IMR-90 (cell line): ENCODE measurements at regions not wholly inside any gene's neighbourhood (a gene's known extent, or its start where the extent isn't known, plus 50 kb on each side); places are given as distances from the start of the nearest gene placed in this dataset.

ENCODE experiments used
- ATAC-seq: fragments of 200-7000 bp; cut with Tn5 transposase; 2 replicates; pipeline ENCODE4 v1.9.1; 2020; ENCODE audit warnings: low read depth, mild to moderate bottlenecking, moderate library complexity
- BruUV-seq: library from RNA; stranded (reverse); fragments of 400-500 nt; replicated peaks from 2 replicates; lab custom pipeline; 2021; lab: Mats Ljungman, UMichigan
- CTCF ChIA-PET: fragments of 300-600 bp; formaldehyde crosslinking; extraction: SDS; loops from one replicate; lab custom pipeline; 2021; ENCODE audit warnings: antibody characterized with exemption; lab: Yijun Ruan, JAX
- POLR2A ChIA-PET: fragments of 300-600 bp; sonication (Branson Sonifier 250); formaldehyde crosslinking; loops from one replicate; lab custom pipeline; 2022; ENCODE audit warnings: antibody characterized with exemption; ENCODE audit not compliant: unreplicated experiment; lab: Charles Lee
- DNase-seq: peaks from one replicate; pipeline ENCODE4 v3.0.0; 2013
- H2AFZ ChIP-seq: replicated peaks from 2 replicates; pipeline ENCODE3; 2013; ENCODE audit warnings: low read length, mild to moderate bottlenecking; ENCODE audit not compliant: poor library complexity
- H2AK5ac ChIP-seq: 2 replicates; pipeline ENCODE4 v1.6.1; 2013; ENCODE audit warnings: low read depth, low read length, inconsistent platforms
- H2AK9ac ChIP-seq: replicated peaks from 2 replicates; pipeline ENCODE3; 2013; ENCODE audit warnings: mild to moderate bottlenecking, low read depth, low read length, moderate library complexity; ENCODE audit not compliant: poor library complexity
- H2BK120ac ChIP-seq: 2 replicates; pipeline ENCODE4 v1.6.1; 2013; ENCODE audit warnings: low read depth, low read length, inconsistent platforms
- H2BK15ac ChIP-seq: 3 replicates; pipeline ENCODE4 v1.6.1; 2013; ENCODE audit warnings: low read depth, low read length, inconsistent platforms
- H2BK20ac ChIP-seq: 2 replicates; pipeline ENCODE4 v1.6.1; 2013; ENCODE audit warnings: low read depth, mild to moderate bottlenecking, inconsistent platforms, low read length, moderate library complexity
- H2BK5ac ChIP-seq: 2 replicates; pipeline ENCODE4 v1.6.1; 2013; ENCODE audit warnings: mild to moderate bottlenecking, low read depth, low read length, inconsistent platforms; ENCODE audit not compliant: poor library complexity, severe bottlenecking
- H3K14ac ChIP-seq: replicated peaks from 2 replicates; pipeline ENCODE4 v1.6.1; 2013; ENCODE audit warnings: low read depth, low read length, inconsistent platforms
- H3K18ac ChIP-seq: 2 replicates; pipeline ENCODE4 v1.6.1; 2013; ENCODE audit warnings: low read depth, low read length, control low read depth
- H3K23ac ChIP-seq: 2 replicates; pipeline ENCODE4 v1.6.1; 2013; ENCODE audit warnings: low read depth, low read length, inconsistent platforms
- H3K27ac ChIP-seq: 2 replicates; pipeline ENCODE4 v1.5.1; 2013; ENCODE audit warnings: mild to moderate bottlenecking, control low read depth, low read length; ENCODE audit not compliant: insufficient read depth
- H3K27me3 ChIP-seq: 2 replicates; pipeline ENCODE4 v1.6.1; 2013; ENCODE audit warnings: low read length; ENCODE audit not compliant: control insufficient read depth, insufficient read depth
- H3K36me3 ChIP-seq: 2 replicates; pipeline ENCODE4 v1.6.1; 2013; ENCODE audit warnings: low read length, mixed read lengths; ENCODE audit not compliant: control insufficient read depth, insufficient read depth
- H3K4ac ChIP-seq: 2 replicates; pipeline ENCODE4 v1.6.1; 2013; ENCODE audit warnings: low read depth, low read length, inconsistent platforms
- H3K4me1 ChIP-seq: 2 replicates; pipeline ENCODE4 v1.6.1; 2013; ENCODE audit warnings: low read length, mixed read lengths; ENCODE audit not compliant: control insufficient read depth, insufficient read depth
- H3K4me2 ChIP-seq: 2 replicates; pipeline ENCODE4 v1.6.1; 2013; ENCODE audit warnings: low read depth, mild to moderate bottlenecking, control low read depth, low read length, moderate library complexity
- H3K4me3 ChIP-seq: 2 replicates; pipeline ENCODE4 v1.5.1; 2013; ENCODE audit warnings: low read depth, mild to moderate bottlenecking, control low read depth, low read length, moderate library complexity; ENCODE audit not compliant: insufficient read depth
- H3K56ac ChIP-seq: 2 replicates; pipeline ENCODE4 v1.6.1; 2013; ENCODE audit warnings: low read length, inconsistent platforms; ENCODE audit not compliant: insufficient read depth; ENCODE audit errors: extremely low read depth
- H3K79me1 ChIP-seq, 2 experiments: 2 replicates each; pipeline ENCODE4 v1.6.1; 2013; ENCODE audit warnings: low read length in 2 of 2, inconsistent platforms in 1 of 2, low read depth in 1 of 2
- H3K9ac ChIP-seq: 2 replicates; pipeline ENCODE4 v1.6.1; 2013; ENCODE audit warnings: low read depth, low read length, control low read depth
- H3K9me1 ChIP-seq: 2 replicates; pipeline ENCODE4 v1.6.1; 2013; ENCODE audit warnings: low read length, inconsistent platforms; ENCODE audit not compliant: insufficient read depth
- H3K9me3 ChIP-seq: 2 replicates; pipeline ENCODE4 v1.6.1; 2013; ENCODE audit warnings: low read length; ENCODE audit not compliant: control insufficient read depth, insufficient read depth
- H4K20me1 ChIP-seq: 2 replicates; pipeline ENCODE4 v1.6.1; 2013; ENCODE audit warnings: low read length, inconsistent platforms; ENCODE audit not compliant: insufficient read depth
- H4K5ac ChIP-seq: 2 replicates; pipeline ENCODE4 v1.6.1; 2013; ENCODE audit warnings: mild to moderate bottlenecking, low read depth, low read length, control low read depth
- H4K8ac ChIP-seq, 2 experiments: 2 replicates each; pipeline ENCODE4 v1.6.1; 2013; ENCODE audit warnings: low read depth in 2 of 2, low read length in 2 of 2, control low read depth in 1 of 2, inconsistent platforms in 1 of 2
- H4K91ac ChIP-seq: 2 replicates; pipeline ENCODE4 v1.6.1; 2013; ENCODE audit warnings: low read depth, low read length, inconsistent platforms; ENCODE audit not compliant: insufficient read depth
- CEBPB ChIP-seq: IDR thresholded peaks from 2 replicates; pipeline ENCODE4 v1.6.1; 2012; ENCODE audit warnings: low read depth, low read length, improper control_type of control experiment
- MAFK ChIP-seq: IDR thresholded peaks from 2 replicates; pipeline ENCODE4 v1.6.1; 2012; ENCODE audit warnings: low read depth, low read length, improper control_type of control experiment
- NFE2L2 ChIP-seq: fragments of 150-350 bp; IDR thresholded peaks from 2 replicates; pipeline ENCODE4 v1.6.1; 2016; ENCODE audit warnings: low read depth, mild to moderate bottlenecking, low read length
- POLR2A ChIP-seq: IDR thresholded peaks from 2 replicates; pipeline ENCODE4 v1.6.1; 2012; ENCODE audit warnings: mild to moderate bottlenecking, low read depth, low read length
- RAD21 ChIP-seq: IDR thresholded peaks from 2 replicates; pipeline ENCODE4 v1.6.1; 2012; ENCODE audit warnings: low read length, improper control_type of control experiment
- WGBS, 2 experiments: methylation state at CpG; one replicate each; pipeline versions ENCODE4 v1.1.5 to v1.1.7; 2013; ENCODE audit warnings: missing lambda C conversion rate in 2 of 2; ENCODE audit not compliant: insufficient read length in 1 of 2; ENCODE audit errors: extremely low coverage in 2 of 2; 5-methylcytosine and 5-hydroxymethylcytosine counted together
- dilution Hi-C: fragments of 300-500 bp; cut with HindIII; formaldehyde crosslinking; loops from one replicate; pipeline ENCODE4 v1.14.3; 2018; ENCODE audit warnings: low sequenced_read_pairs; ENCODE audit not compliant: unreplicated experiment
- in situ Hi-C: fragments of 300-500 bp; cut with MboI; formaldehyde crosslinking; loops from 3 replicates; pipeline ENCODE4 v1.14.3; 2019; ENCODE audit warnings: low sequenced_read_pairs, inconsistent platforms, mixed read lengths
- intact Hi-C: fragments of 100-400 bp; cut with micrococcal nuclease; formaldehyde crosslinking; loops from 2 replicates; pipeline ENCODE4 v1.10.0; 2022
- TF ChIP-seq, protein P1 (sequence below): fragments of 150-350 bp; IDR thresholded peaks from 2 replicates; pipeline ENCODE4 v1.6.1; 2017; ENCODE audit warnings: mild to moderate bottlenecking, antibody characterized with exemption, low read length, low read depth

DNA sequence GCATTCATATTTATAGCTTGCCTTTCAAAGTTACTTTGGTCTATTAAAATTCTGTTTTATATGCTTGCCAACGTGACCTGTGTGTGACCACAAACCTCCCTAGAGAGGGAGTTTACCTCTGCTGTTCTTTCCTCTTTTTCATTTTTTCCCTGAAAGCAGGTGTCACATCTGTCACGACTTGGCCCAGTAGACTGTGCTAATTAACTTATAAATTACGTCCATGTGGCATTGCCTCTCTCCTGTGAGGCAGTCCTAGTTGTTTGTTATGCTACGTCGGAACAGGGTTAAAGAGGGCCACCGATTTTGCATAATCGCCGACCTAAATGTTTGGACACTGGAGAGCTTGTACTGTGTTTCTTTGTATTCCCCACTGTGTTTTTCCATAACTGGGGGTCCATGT lies 343.9 kb upstream of the FLRT2 start:
- no peak overlapping the region for H2AK5ac ChIP-seq
- ATAC-seq (no peak), DNase-seq (no peak)
- no peak overlapping the region for H4K91ac ChIP-seq
- no peak overlapping the region for H2AFZ ChIP-seq
- BruUV-seq = no TSS peak
- H3K9ac ChIP-seq = no peak overlapping the region
- no peaks in the 10 kb centered on the region for H3K9me1 ChIP-seq
- no peak overlapping the region for H3K4ac ChIP-seq
- no peak overlapping the region for H3K18ac ChIP-seq
- no peak overlapping the region for H3K56ac ChIP-seq
- H3K79me1 ChIP-seq = no peaks in the 10 kb centered on the region
- ChIA-PET CTCF (no interaction called here), POLR2A (no interaction called here)
- H4K8ac ChIP-seq = no peak overlapping the region
- H3K27ac ChIP-seq = no peak overlapping the region
- no peak overlapping the region for H3K23ac ChIP-seq
- no peak overlapping the region for H2BK20ac ChIP-seq
- no peak overlapping the region for H3K4me2 ChIP-seq
- TF ChIP-seq CEBPB = no peak
- TF ChIP-seq POLR2A = no peak
- TF ChIP-seq NFE2L2 = no peak
- TF ChIP-seq RAD21 = no peak
- TF ChIP-seq, protein P1, sequence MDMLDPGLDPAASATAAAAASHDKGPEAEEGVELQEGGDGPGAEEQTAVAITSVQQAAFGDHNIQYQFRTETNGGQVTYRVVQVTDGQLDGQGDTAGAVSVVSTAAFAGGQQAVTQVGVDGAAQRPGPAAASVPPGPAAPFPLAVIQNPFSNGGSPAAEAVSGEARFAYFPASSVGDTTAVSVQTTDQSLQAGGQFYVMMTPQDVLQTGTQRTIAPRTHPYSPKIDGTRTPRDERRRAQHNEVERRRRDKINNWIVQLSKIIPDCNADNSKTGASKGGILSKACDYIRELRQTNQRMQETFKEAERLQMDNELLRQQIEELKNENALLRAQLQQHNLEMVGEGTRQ = no peak
- TF ChIP-seq MAFK = no peak
- no CpG with 5 or more reads among the region's 8 CpGs for WGBS, 2 experiments
- H3K4me3 ChIP-seq = no peak overlapping the region
- no peaks in the 10 kb centered on the region for H3K9me3 ChIP-seq
- H3K4me1 ChIP-seq = no peaks in the 10 kb centered on the region
- intact Hi-C loops (no loop called here), in situ Hi-C loops (no loop called here), dilution Hi-C loops (no loop called here)
- H3K14ac ChIP-seq = no peak overlapping the region
- no peaks in the 10 kb centered on the region for H4K20me1 ChIP-seq
- H2BK5ac ChIP-seq = no peak overlapping the region
- H3K36me3 ChIP-seq = no peaks in the 10 kb centered on the region
- no peak overlapping the region for H2AK9ac ChIP-seq
- no peak overlapping the region for H2BK120ac ChIP-seq
- H2BK15ac ChIP-seq = no peak overlapping the region
- no peaks in the 10 kb centered on the region for H3K27me3 ChIP-seq
- no peak overlapping the region for H4K5ac ChIP-seq
